Neural progenitor cell (in vitro differentiated cells): ENCODE measurements at regions not wholly inside any gene's neighbourhood (a gene's known extent, or its start where the extent isn't known, plus 50 kb on each side); places are given as distances from the start of the nearest gene placed in this dataset.

Source experiments
- DNase-seq: peaks from one replicate; pipeline ENCODE4 v3.0.0-alpha.2; 2016; ENCODE audit warnings: low spot score
- H2AFZ ChIP-seq: fragments of 200-600 bp; sonication (generic); replicated peaks from 2 replicates; pipeline ENCODE4 v1.6.1; 2016; ENCODE audit warnings: antibody characterized with exemption
- H3F3A ChIP-seq: fragments of 200-600 bp; sonication (generic); 2 replicates; pipeline ENCODE4 v1.6.1; 2016; ENCODE audit warnings: antibody characterized with exemption, low read depth
- H3K27ac ChIP-seq: fragments of 200-600 bp; sonication (generic); 2 replicates; pipeline ENCODE4 v1.5.1; 2016; ENCODE audit warnings: mild to moderate bottlenecking
- H3K27me3 ChIP-seq: fragments of 200-600 bp; sonication (generic); 2 replicates; pipeline ENCODE4 v1.6.1; 2016; ENCODE audit warnings: mild to moderate bottlenecking, moderate library complexity
- H3K36me3 ChIP-seq: fragments of 200-600 bp; sonication (generic); 2 replicates; pipeline ENCODE4 v1.5.1; 2016
- H3K4me1 ChIP-seq: fragments of 200-600 bp; sonication (generic); 2 replicates; pipeline ENCODE4 v1.6.1; 2016; ENCODE audit warnings: mixed run types
- H3K4me2 ChIP-seq: fragments of 200-600 bp; sonication (generic); 2 replicates; pipeline ENCODE4 v1.6.1; 2016
- H3K4me3 ChIP-seq: fragments of 200-600 bp; sonication (generic); 2 replicates; pipeline ENCODE4 v1.5.1; 2016
- H3K79me2 ChIP-seq: fragments of 200-600 bp; sonication (generic); 2 replicates; pipeline ENCODE4 v1.6.1; 2016; ENCODE audit warnings: low read depth
- H3K9ac ChIP-seq: fragments of 200-600 bp; sonication (generic); 2 replicates; pipeline ENCODE4 v1.6.1; 2016
- H3K9me3 ChIP-seq: fragments of 200-600 bp; sonication (generic); 2 replicates; pipeline ENCODE4 v1.5.1; 2016; ENCODE audit warnings: low read depth
- H4K20me1 ChIP-seq: fragments of 200-600 bp; sonication (generic); 2 replicates; pipeline ENCODE4 v1.6.1; 2016; ENCODE audit warnings: low read depth
- H3K27ac Mint-ChIP-seq: 3 replicates; pipeline ENCODE4 v1.8.0; 2021; ENCODE audit warnings: mixed read lengths
- H3K27me3 Mint-ChIP-seq: 2 replicates; pipeline ENCODE4 v1.8.0; 2022; ENCODE audit warnings: low read depth, mild to moderate bottlenecking, inconsistent platforms, moderate library complexity, mixed read lengths; ENCODE audit not compliant: insufficient read depth
- H3K36me3 Mint-ChIP-seq: 3 replicates; pipeline ENCODE4 v1.8.0; 2021; ENCODE audit warnings: mixed read lengths
- H3K4me1 Mint-ChIP-seq: 3 replicates; pipeline ENCODE4 v1.8.0; 2021; ENCODE audit warnings: mixed read lengths
- H3K4me3 Mint-ChIP-seq: 3 replicates; pipeline ENCODE4 v1.8.0; 2021; ENCODE audit warnings: mild to moderate bottlenecking, moderate library complexity, mixed read lengths
- H3K9me3 Mint-ChIP-seq: 3 replicates; pipeline ENCODE4 v1.8.0; 2020; ENCODE audit warnings: mixed read lengths
- CTCF ChIP-seq: fragments of 200-600 bp; sonication (generic); IDR thresholded peaks from 2 replicates; pipeline ENCODE4 v1.5.1; 2017; ENCODE audit warnings: antibody characterized with exemption, mild to moderate bottlenecking
- EZH2 ChIP-seq: fragments of 200-600 bp; sonication (generic); IDR thresholded peaks from 2 replicates; pipeline ENCODE4 v1.6.1; 2017; ENCODE audit warnings: antibody characterized with exemption, mild to moderate bottlenecking, moderate library complexity
- EZH2phosphoT487 ChIP-seq: fragments of 200-600 bp; sonication (generic); IDR thresholded peaks from 2 replicates; pipeline ENCODE4 v1.6.1; 2017; ENCODE audit warnings: antibody characterized with exemption

GRCh38 chr6:170097505-170098427 is 193.1 kb downstream of the DLL1 start:
- H3F3A ChIP-seq: no peaks in the 10 kb centered on the region
- Mint-ChIP-seq H3K9me3 (peaks cover 3% of the 10 kb centered on the region), H3K27ac (peak overlapping the region; percentile 86), H3K4me1 (peaks cover 28% of the 10 kb centered on the region), H3K4me3 (no peak overlapping the region), H3K27me3 (peaks cover 20% of the 10 kb centered on the region), H3K36me3 (no peaks in the 10 kb centered on the region)
- no peak for TF ChIP-seq EZH2phosphoT487
- no peak for TF ChIP-seq EZH2
- no peak for TF ChIP-seq CTCF
- H4K20me1 ChIP-seq: no peaks in the 10 kb centered on the region
- no peaks in the 10 kb centered on the region for H3K27me3 ChIP-seq
- no peak for DNase-seq
- H3K9ac ChIP-seq: no peak overlapping the region
- no peaks in the 10 kb centered on the region for H3K79me2 ChIP-seq
- H3K4me3 ChIP-seq: no peak overlapping the region
- H3K4me2 ChIP-seq: no peak overlapping the region
- H3K27ac ChIP-seq: no peak overlapping the region
- H2AFZ ChIP-seq: peak overlapping the region; percentile 3
- peaks cover 20% of the 10 kb centered on the region for H3K4me1 ChIP-seq
- H3K36me3 ChIP-seq: no peaks in the 10 kb centered on the region
- no peaks in the 10 kb centered on the region for H3K9me3 ChIP-seq

- H3K79me2 ChIP-seq: no peaks in the 10 kb centered on the region
- no peaks in the 10 kb centered on the region for H3K36me3 Mint-ChIP-seq
- H2AFZ ChIP-seq: peak overlapping the region; percentile 36
- peaks cover 2% of the 10 kb centered on the region for H3K9me3 Mint-ChIP-seq
- no peak overlapping the region for H3K27ac ChIP-seq
- peaks cover 28% of the 10 kb centered on the region for H3K4me1 Mint-ChIP-seq
- H3K4me2 ChIP-seq: no peak overlapping the region
- H3K27me3 ChIP-seq: no peaks in the 10 kb centered on the region
- H3K27ac Mint-ChIP-seq: peak overlapping the region; percentile 95
- no peak overlapping the region for H3K4me3 Mint-ChIP-seq
- H3K27me3 Mint-ChIP-seq: peaks cover 20% of the 10 kb centered on the region
- H4K20me1 ChIP-seq: no peaks in the 10 kb centered on the region
- no peak for DNase-seq
- no peak for TF ChIP-seq EZH2
- TF ChIP-seq EZH2phosphoT487: no peak
- TF ChIP-seq CTCF: no peak
- no peak overlapping the region for H3K9ac ChIP-seq
- H3K9me3 ChIP-seq: no peaks in the 10 kb centered on the region
- no peaks in the 10 kb centered on the region for H3K36me3 ChIP-seq
- H3F3A ChIP-seq: no peaks in the 10 kb centered on the region
- peaks cover 20% of the 10 kb centered on the region for H3K4me1 ChIP-seq
- H3K4me3 ChIP-seq: no peak overlapping the region
These were observed 193.9 kb downstream of the DLL1 start for GRCh38 chr6:170096803-170097504.

- Histone ChIP-seq H3K9me3 (no peaks in the 10 kb centered on the region), H3K27ac (no peak overlapping the region), H3K27me3 (no peaks in the 10 kb centered on the region), H3K36me3 (no peaks in the 10 kb centered on the region), H2AFZ (peak overlapping the region; percentile 36), H3K4me3 (no peak overlapping the region), H3F3A (no peaks in the 10 kb centered on the region), H3K4me2 (no peak overlapping the region), H4K20me1 (no peaks in the 10 kb centered on the region), H3K79me2 (no peaks in the 10 kb centered on the region), H3K9ac (no peak overlapping the region), H3K4me1 (peaks cover 20% of the 10 kb centered on the region)
- peak; percentile 44 for DNase-seq
- Mint-ChIP-seq H3K4me1 (peaks cover 28% of the 10 kb centered on the region), H3K4me3 (peak overlapping the region; percentile 25), H3K9me3 (peaks cover 2% of the 10 kb centered on the region), H3K27me3 (peaks cover 16% of the 10 kb centered on the region), H3K27ac (peak overlapping the region; percentile 95), H3K36me3 (no peaks in the 10 kb centered on the region)
- TF ChIP-seq EZH2 (no peak), CTCF (no peak), EZH2phosphoT487 (no peak)
These were observed 194.6 kb downstream of the DLL1 start for GRCh38 chr6:170096191-170096802.
